T-cell (primary cell): ENCODE measurements at regions not wholly inside any gene's neighbourhood (a gene's known extent, or its start where the extent isn't known, plus 50 kb on each side); places are given as distances from the start of the nearest gene placed in this dataset.

Source experiments
- ATAC-seq, 4 experiments: fragments of 200-7000 bp in 3 of 4; fragments of 150-1000 bp in 1 of 4; cut with Tn5 transposase; replicated peaks in 1 of 4; 1 replicate in 3 of 4; 2 replicates in 1 of 4; pipeline ENCODE4 v1.10.0; 2021; ENCODE audit warnings: moderate library complexity in 3 of 4, mild to moderate bottlenecking in 2 of 4, moderate number of reproducible peaks in 1 of 4
- CTCF ChIA-PET, 2 donors: fragments of 300-600 bp; sonication (Branson Sonifier 250); formaldehyde crosslinking; loops; one replicate each; lab custom pipeline; 2022; ENCODE audit warnings: antibody characterized with exemption in 2 of 2; lab: Charles Lee
- POLR2A ChIA-PET, 2 donors: fragments of 300-600 bp; sonication (Branson Sonifier 250); formaldehyde crosslinking; loops; one replicate each; lab custom pipeline; 2022; ENCODE audit warnings: antibody characterized with exemption in 2 of 2; lab: Charles Lee
- DNase-seq, 35 experiments: peaks; one replicate each; pipeline versions ENCODE4 v3.0.0 to v3.0.0-alpha.2; 2013 to 2023
- H3K27ac ChIP-seq: one replicate; pipeline ENCODE4 v1.5.1; 2013; ENCODE audit warnings: low read length
- H3K27me3 ChIP-seq, 2 experiments: replicated peaks in 1 of 2; 1 replicate in 1 of 2; 2 replicates in 1 of 2; pipeline versions ENCODE4 v1.6.1 to v1.7.0; 2013; ENCODE audit warnings: low read length in 1 of 2, mixed read lengths in 1 of 2; ENCODE audit not compliant: control insufficient read depth in 2 of 2, insufficient read depth in 2 of 2; ENCODE audit errors: extremely low read depth in 1 of 2
- H3K36me3 ChIP-seq, 2 donors: 1 replicate in 1 of 2; 2 replicates in 1 of 2; pipeline versions ENCODE4 v1.6.1 to v1.7.0; 2013; ENCODE audit warnings: low read length in 1 of 2; ENCODE audit not compliant: control insufficient read depth in 2 of 2, insufficient read depth in 1 of 2; ENCODE audit errors: extremely low read depth in 1 of 2
- H3K4me1 ChIP-seq, 2 experiments: 1 replicate in 1 of 2; 2 replicates in 1 of 2; pipeline versions ENCODE4 v1.6.1 to v1.7.0; 2013; ENCODE audit warnings: low read length in 2 of 2, mixed read lengths in 1 of 2; ENCODE audit not compliant: insufficient read depth in 2 of 2, control insufficient read depth in 1 of 2; ENCODE audit errors: extremely low read depth in 1 of 2
- H3K4me3 ChIP-seq, 2 donors: 1 replicate in 1 of 2; 2 replicates in 1 of 2; pipeline versions ENCODE4 v1.5.1 to v1.7.0; 2013; ENCODE audit warnings: mild to moderate bottlenecking in 2 of 2, low read length in 1 of 2, moderate library complexity in 1 of 2; ENCODE audit not compliant: control insufficient read depth in 1 of 2; ENCODE audit errors: extremely low read depth in 1 of 2
- H3K9me3 ChIP-seq: 2 replicates; pipeline ENCODE4 v1.7.0; 2013
- H3K27ac Mint-ChIP-seq, 2 donors: one replicate each; pipeline ENCODE4 v1.8.0; 2020 to 2021; ENCODE audit warnings: mild to moderate bottlenecking in 2 of 2, mixed read lengths in 2 of 2
- H3K27me3 Mint-ChIP-seq, 2 donors: one replicate each; pipeline ENCODE4 v1.8.0; 2021 to 2022; ENCODE audit warnings: mixed read lengths in 2 of 2
- H3K36me3 Mint-ChIP-seq: one replicate; pipeline ENCODE4 v1.8.0; 2021; ENCODE audit warnings: mixed read lengths
- H3K4me1 Mint-ChIP-seq, 3 donors: one replicate each; pipeline ENCODE4 v1.8.0; 2020 to 2022; ENCODE audit warnings: mixed read lengths in 3 of 3, mild to moderate bottlenecking in 1 of 3
- H3K4me3 Mint-ChIP-seq, 3 donors: one replicate each; pipeline ENCODE4 v1.8.0; 2020 to 2022; ENCODE audit warnings: mild to moderate bottlenecking in 3 of 3, mixed read lengths in 3 of 3, moderate library complexity in 3 of 3
- H3K9me3 Mint-ChIP-seq, 3 donors: one replicate each; pipeline ENCODE4 v1.8.0; 2020 to 2022; ENCODE audit warnings: mixed read lengths in 3 of 3
- WGBS: methylation state at CpG from one replicate; pipeline ENCODE4 v1.1.5; 2013; ENCODE audit warnings: missing lambda C conversion rate; ENCODE audit not compliant: insufficient coverage; 5-methylcytosine and 5-hydroxymethylcytosine counted together

DNA sequence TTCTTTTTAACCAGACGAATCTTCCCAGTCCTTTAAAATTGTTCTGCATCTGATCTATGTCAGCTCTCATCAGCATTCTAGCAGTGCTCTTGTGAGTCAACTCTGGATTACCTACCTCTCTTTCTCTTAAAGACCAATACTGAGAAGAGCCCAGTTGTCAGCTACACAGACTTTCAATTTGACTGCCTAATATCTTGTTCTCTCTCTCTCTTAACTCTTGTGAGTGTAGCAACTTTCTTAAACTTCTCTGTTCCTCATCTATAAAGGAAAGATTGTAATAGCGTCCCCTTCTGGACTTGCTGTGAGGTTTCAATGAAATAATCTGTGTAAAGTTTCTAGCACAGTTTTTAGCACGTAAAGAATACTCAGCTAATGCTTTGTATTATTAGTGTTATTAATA is 499.3 kb upstream of the ADAMTS5 start:
- no peaks in the 10 kb centered on the region for H3K36me3 ChIP-seq
- Mint-ChIP-seq H3K4me3 (no peak overlapping the region), H3K27me3 (no peaks in the 10 kb centered on the region), H3K9me3 (peaks cover 7 to 8% (median 8%) of the 10 kb centered on the region in 3 donors), H3K4me1 (no peaks in the 10 kb centered on the region), H3K27ac (no peak overlapping the region), H3K36me3 (no peaks in the 10 kb centered on the region)
- H3K9me3 ChIP-seq, result no peaks in the 10 kb centered on the region
- 83% methylated on average over 1 of the region's 3 CpGs for WGBS
- H3K27me3 ChIP-seq, result no peaks in the 10 kb centered on the region
- no peaks in the 10 kb centered on the region for H3K4me1 ChIP-seq
- ChIA-PET POLR2A (no interaction called here), CTCF (no interaction called here)
- H3K4me3 ChIP-seq, result no peak overlapping the region
- H3K27ac ChIP-seq, result no peak overlapping the region
- ATAC-seq (no peak), DNase-seq (no peak)

DNA sequence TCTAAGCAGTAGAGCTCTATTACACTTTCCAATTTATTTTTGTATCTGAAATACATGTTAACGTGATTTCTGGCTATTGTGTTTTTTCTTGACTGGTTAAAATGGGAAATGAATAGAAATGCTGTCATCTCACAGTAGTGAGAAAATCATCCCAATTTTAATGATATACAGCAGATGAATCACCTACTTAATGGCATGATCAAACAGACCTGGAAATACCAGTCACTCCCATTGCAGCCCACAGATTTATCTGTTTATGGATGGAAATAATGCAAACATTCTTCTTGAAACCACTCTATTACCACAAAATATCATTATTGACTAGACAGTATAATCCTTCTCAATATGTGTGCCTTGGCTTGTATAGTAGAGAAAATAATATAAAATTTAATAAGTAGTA is 497.8 kb upstream of the ADAMTS5 start:
- no peak overlapping the region for H3K4me3 Mint-ChIP-seq
- Histone ChIP-seq H3K36me3 (no peaks in the 10 kb centered on the region), H3K27ac (no peak overlapping the region), H3K27me3 (no peaks in the 10 kb centered on the region), H3K4me3 (no peak overlapping the region), H3K9me3 (no peaks in the 10 kb centered on the region), H3K4me1 (no peaks in the 10 kb centered on the region)
- WGBS, result no CpG with 5 or more reads among the region's 1 CpG
- ChIA-PET CTCF (interaction anchor here in 1 of 2 donors (0.6 kb wide), 1 partner anchor 639 kb away, joined by 9 read pairs; no protein-coding TSS in a partner anchor), POLR2A (no interaction called here)
- H3K9me3 Mint-ChIP-seq, result peaks cover 0 to 8% (median 7%) of the 10 kb centered on the region in 3 donors
- no peaks in the 10 kb centered on the region for H3K27me3 Mint-ChIP-seq
- no peak overlapping the region for H3K27ac Mint-ChIP-seq
- no peaks in the 10 kb centered on the region for H3K36me3 Mint-ChIP-seq
- ATAC-seq, result no peak
- H3K4me1 Mint-ChIP-seq, result no peaks in the 10 kb centered on the region
- DNase-seq, result no peak

DNA sequence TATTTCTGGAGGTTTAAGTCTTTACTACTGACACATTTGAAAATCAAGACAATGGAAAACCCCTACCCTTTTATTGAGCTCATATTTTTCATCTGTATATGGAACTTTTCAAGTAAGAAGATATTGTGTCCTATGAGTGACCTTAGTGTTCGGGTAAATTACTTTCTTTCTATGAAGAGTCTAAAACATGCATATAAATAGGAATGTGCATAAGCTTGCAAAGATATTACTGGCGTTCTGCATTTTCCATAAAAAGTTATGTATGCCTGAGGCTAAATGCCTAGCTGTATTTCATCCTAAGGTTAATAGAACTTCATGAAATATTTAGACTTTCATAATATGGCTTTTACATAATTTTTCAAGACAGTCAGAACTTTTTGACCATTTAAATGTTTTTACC is 495.8 kb upstream of the ADAMTS5 start:
- POLR2A ChIA-PET, result no interaction called here

DNA sequence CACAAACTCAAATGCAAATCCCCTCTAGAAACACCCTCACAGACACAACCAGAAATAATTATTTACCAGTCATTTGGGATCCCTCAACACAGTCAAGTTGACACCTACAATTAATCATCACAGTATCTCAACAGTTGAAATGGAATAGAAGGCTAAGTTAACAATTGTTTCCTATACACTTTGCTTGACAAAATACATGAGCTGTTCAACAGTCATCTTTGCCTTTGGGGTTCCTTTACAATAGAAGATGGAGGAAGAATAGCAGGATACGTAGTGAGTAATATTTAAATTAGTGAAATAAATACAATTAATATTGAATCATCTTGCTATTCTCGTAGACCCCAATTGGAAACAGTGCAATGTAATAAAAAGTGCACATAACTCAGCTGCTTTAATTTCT is 487.3 kb upstream of the ADAMTS5 start:
- H3K4me3 ChIP-seq, result no peak overlapping the region
- no peak for DNase-seq
- POLR2A ChIA-PET, result no interaction called here
- no peak overlapping the region for H3K4me3 Mint-ChIP-seq
- peaks cover 2% of the 10 kb centered on the region for H3K9me3 ChIP-seq
- WGBS, result no CpG with 5 or more reads among the region's 2 CpGs
- no peak overlapping the region for H3K27ac ChIP-seq
- H3K4me1 Mint-ChIP-seq, result no peaks in the 10 kb centered on the region
- CTCF ChIA-PET, result no interaction called here
- H3K27ac Mint-ChIP-seq, result no peak overlapping the region
- no peaks in the 10 kb centered on the region for H3K4me1 ChIP-seq
- no peaks in the 10 kb centered on the region for H3K36me3 ChIP-seq
- H3K36me3 Mint-ChIP-seq, result no peaks in the 10 kb centered on the region
- H3K9me3 Mint-ChIP-seq, result no peaks in the 10 kb centered on the region
- no peak for ATAC-seq
- no peaks in the 10 kb centered on the region for H3K27me3 ChIP-seq
- H3K27me3 Mint-ChIP-seq, result no peaks in the 10 kb centered on the region

More for the DNA sequence above, 495.8 kb upstream of the ADAMTS5 start:
- Histone ChIP-seq H3K9me3 (no peaks in the 10 kb centered on the region), H3K36me3 (no peaks in the 10 kb centered on the region), H3K4me1 (no peaks in the 10 kb centered on the region), H3K4me3 (no peak overlapping the region), H3K27ac (no peak overlapping the region), H3K27me3 (no peaks in the 10 kb centered on the region)
- DNase-seq (no peak), ATAC-seq (no peak)
- Mint-ChIP-seq H3K27ac (no peak overlapping the region), H3K36me3 (no peaks in the 10 kb centered on the region), H3K27me3 (no peaks in the 10 kb centered on the region), H3K9me3 (peaks cover 0 to 8% (median 7%) of the 10 kb centered on the region in 3 donors), H3K4me1 (no peaks in the 10 kb centered on the region), H3K4me3 (no peak overlapping the region)
- CTCF ChIA-PET, result no interaction called here
- WGBS, result no CpG with 5 or more reads among the region's 2 CpGs

DNA sequence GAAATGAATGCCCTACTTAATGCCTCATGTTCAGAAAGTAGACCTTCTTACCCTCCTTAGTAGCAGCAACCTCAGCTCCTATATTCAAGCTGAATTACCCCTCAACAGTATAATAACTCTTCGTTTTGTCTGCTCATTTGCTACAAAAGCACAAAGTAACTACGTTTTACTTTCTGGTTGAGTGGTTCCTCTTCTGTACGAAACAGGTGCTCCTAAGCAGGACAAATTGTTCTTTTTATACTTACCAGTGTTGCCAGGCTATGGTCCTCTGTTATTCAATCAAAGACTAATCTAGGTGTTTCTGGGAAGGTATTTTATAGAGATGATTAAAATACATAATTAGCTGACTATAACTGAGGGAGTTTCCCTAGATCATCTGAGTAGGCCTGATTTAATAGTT is 484.2 kb upstream of the ADAMTS5 start:
- Histone ChIP-seq H3K9me3 (peaks cover 2% of the 10 kb centered on the region), H3K36me3 (no peaks in the 10 kb centered on the region), H3K27ac (no peak overlapping the region), H3K4me3 (no peak overlapping the region), H3K27me3 (no peaks in the 10 kb centered on the region), H3K4me1 (no peaks in the 10 kb centered on the region)
- ChIA-PET POLR2A (no interaction called here), CTCF (no interaction called here)
- Mint-ChIP-seq H3K36me3 (no peaks in the 10 kb centered on the region), H3K9me3 (peaks cover 0 to 6% (median 6%) of the 10 kb centered on the region in 3 donors), H3K27ac (no peak overlapping the region), H3K4me1 (no peaks in the 10 kb centered on the region), H3K4me3 (no peak overlapping the region), H3K27me3 (no peaks in the 10 kb centered on the region)
- ATAC-seq (no peak), DNase-seq (no peak)
- 62% methylated on average over 2 of the region's 3 CpGs for WGBS

DNA sequence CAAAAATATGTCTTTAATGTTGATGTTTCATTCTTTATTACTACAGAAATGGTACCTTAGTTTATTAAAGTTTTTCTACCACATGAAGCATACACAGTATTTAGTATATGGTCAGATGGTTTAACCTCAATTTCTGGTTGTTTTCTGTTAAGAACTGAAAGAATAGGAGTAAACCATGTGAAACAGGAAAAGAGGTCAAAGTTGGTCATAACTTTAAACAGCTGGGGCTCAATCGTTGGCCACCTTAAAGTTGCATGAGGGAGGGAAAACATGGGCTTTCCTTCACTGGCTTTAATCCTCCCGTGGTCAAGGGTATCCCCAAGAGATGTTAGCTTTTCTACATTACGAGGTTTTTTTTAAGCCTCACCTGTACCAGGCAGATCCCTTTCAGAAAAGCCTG is 483.3 kb upstream of the ADAMTS5 start:
- peaks cover 0 to 12% (median 12%) of the 10 kb centered on the region in 3 donors for H3K9me3 Mint-ChIP-seq
- no peaks in the 10 kb centered on the region for H3K4me1 Mint-ChIP-seq
- H3K27ac Mint-ChIP-seq, result no peak overlapping the region
- ChIA-PET POLR2A (no interaction called here), CTCF (no interaction called here)
- H3K27me3 ChIP-seq, result no peaks in the 10 kb centered on the region
- DNase-seq (no peak), ATAC-seq (no peak)
- no peaks in the 10 kb centered on the region for H3K36me3 ChIP-seq
- H3K27ac ChIP-seq, result no peak overlapping the region
- no peaks in the 10 kb centered on the region for H3K27me3 Mint-ChIP-seq
- H3K4me3 Mint-ChIP-seq, result no peak overlapping the region
- no peak overlapping the region for H3K4me3 ChIP-seq
- H3K36me3 Mint-ChIP-seq, result no peaks in the 10 kb centered on the region
- 24% methylated on average over 3 of the region's 3 CpGs for WGBS
- H3K9me3 ChIP-seq, result peaks cover 2% of the 10 kb centered on the region
- no peaks in the 10 kb centered on the region for H3K4me1 ChIP-seq

DNA sequence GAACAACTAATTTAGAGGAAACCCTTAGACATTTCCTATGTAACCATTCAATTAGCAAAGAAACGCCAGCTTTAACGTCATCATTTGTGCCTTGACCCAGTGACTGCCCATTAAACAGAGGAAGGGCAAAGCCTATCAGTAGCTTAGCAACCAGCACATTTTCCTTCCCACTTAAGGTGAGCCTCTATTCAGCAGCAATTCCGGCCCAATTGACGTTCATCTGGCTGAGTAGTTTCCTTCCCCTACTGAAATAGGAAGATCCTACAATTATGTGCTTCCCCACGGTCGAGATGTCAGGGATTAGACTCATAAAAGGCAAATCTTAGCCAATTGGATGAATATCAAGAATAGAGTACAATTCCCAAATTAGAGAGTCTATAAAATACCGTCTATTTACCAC is 482.1 kb upstream of the ADAMTS5 start:
- Mint-ChIP-seq H3K27me3 (no peaks in the 10 kb centered on the region), H3K27ac (no peak overlapping the region), H3K36me3 (no peaks in the 10 kb centered on the region), H3K4me1 (no peaks in the 10 kb centered on the region), H3K9me3 (peaks cover 0 to 16% (median 12%) of the 10 kb centered on the region in 3 donors), H3K4me3 (no peak overlapping the region)
- WGBS, result 17% methylated on average over 3 of the region's 7 CpGs
- no peak overlapping the region for H3K27ac ChIP-seq
- DNase-seq, result no peak
- CTCF ChIA-PET, result no interaction called here
- peaks cover 1% of the 10 kb centered on the region for H3K9me3 ChIP-seq
- POLR2A ChIA-PET, result no interaction called here
- no peaks in the 10 kb centered on the region for H3K4me1 ChIP-seq
- no peaks in the 10 kb centered on the region for H3K27me3 ChIP-seq
- no peak for ATAC-seq
- H3K4me3 ChIP-seq, result no peak overlapping the region
- no peaks in the 10 kb centered on the region for H3K36me3 ChIP-seq
